Right renal pelvis (tissue), 4 donors: ENCODE measurements at regions not wholly inside any gene's neighbourhood (a gene's known extent, or its start where the extent isn't known, plus 50 kb on each side); places are given as distances from the start of the nearest gene placed in this dataset.

Experiments used
- DNase-seq, 4 donors: peaks; one replicate each; pipeline ENCODE4 v3.0.0-alpha.2; 2013; ENCODE audit warnings: low read depth in 4 of 4, low spot score in 3 of 4, missing footprints in 1 of 4

- DNase-seq, result no peak
These were observed 196.0 kb downstream of the DACT1 start for GRCh38 chr14:58833634-58834378.

- DNase-seq, result no peak
These were observed 198.7 kb downstream of the DACT1 start for GRCh38 chr14:58836303-58836974.

DNA sequence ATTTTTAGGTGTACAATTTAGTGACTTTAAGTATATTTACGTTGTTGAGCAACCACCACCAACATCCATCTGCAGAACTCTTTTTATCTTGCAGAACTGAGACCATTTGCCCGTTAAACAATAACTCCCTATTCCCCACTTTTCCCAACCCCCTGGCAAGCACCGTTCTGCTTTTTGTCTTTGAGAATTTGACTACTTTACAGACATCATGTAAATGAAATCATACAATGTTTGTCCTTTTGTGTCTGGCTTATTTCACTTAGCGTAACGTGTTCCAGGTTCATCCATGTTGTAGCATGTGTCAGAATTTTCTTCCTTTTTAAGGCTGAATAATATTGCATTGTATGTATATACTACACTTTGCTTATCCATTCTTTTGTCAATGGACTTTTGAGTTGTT, 201.5 kb downstream of the DACT1 start:
- no peak for DNase-seq

DNA sequence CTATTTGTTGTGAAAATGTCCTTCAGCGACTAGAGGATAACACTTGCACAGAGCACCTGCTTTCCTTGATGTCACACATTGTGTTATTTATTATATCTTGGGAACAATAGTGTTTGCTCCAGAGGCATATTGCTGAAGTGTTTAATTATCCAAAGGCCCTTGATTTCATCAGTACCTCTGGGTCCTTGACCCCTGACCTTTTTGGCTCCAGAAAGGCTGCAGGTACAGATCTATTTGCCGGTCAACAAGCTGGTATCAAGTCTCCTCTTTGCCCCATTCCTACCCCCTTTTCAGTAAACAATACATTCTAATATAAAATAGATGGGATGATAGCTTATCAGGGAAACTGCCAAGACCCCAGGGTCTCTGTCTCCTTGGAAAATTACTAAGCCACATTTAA, 206.8 kb downstream of the DACT1 start:
- DNase-seq, result no peak

DNA sequence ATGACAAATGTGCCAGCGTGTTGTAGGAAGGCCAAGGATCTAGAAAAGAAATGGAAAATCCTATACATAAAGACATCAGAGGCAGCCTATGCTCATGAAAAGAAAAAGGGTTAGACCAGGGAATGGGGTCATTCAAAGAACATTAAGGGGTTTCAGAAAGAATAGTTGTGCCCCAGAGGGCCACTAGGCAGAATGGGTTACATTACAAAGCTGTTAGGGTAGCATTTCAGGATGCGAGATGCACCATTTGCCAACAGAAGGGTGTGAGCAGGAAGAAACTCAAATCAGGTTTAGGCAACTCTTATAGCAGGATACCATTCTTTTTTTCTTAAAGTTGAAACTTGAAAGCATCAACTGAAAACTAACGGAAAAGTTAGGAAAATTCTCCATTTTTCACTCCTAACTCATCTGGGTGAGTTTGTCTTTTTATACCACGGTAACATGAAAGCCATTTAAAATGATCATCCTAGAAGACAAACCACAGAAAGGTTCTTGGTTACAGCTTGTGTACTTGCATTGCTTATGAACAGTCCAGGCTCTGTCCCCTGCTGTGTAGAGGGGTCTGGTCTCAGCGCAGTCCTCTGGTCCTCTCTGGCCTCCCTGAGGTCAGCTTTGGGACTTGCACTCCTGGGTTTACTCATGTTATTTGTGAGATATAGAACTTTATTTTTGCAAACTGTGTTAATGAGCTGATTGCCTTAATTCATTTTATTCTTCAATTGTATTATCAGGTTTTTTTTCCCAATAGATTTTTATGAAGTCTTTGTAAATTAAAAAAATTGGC, 209.1 kb downstream of the DACT1 start:
- DNase-seq, result no peak

- no peak for DNase-seq
These were observed 210.6 kb downstream of the DACT1 start for GRCh38 chr14:58848365-58848764.

DNA sequence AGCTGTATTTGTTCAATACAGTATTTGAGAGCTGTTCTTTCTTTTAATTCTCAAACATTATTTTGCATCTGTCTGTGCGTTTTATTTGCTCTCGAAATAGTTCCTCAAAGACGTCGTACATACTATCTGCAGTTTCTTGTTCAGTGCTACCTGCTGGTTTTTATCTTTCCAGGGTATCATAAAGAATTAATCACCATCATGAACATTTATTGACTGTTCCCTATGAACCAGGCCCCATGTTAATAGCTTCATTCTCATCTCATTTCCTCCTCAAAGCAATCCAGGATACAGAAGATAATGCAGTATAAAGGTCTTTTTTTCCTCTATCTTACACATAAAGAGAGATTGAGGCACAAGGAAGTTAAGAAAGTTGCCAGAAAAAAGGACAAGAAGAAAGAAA, 211.8 kb downstream of the DACT1 start:
- DNase-seq, result no peak

DNA sequence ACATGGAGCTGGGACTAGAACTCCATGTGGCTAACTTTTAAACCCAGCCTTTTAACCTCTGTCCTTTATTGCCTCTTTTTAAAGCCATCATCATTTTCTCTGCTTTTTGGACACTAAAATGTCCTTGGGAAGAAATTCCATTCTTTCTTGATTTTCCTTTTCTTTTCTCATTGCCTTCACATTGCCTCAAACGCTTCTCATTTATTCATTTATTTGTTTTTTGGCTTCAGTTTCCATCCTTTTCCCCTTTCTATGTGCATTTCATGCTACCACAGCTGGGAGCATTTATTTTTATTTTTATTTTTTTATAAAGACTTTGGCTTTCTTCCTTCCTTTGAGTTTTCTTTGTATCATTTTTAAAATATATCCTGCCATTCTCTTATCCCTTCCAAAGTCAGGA, 212.2 kb downstream of the DACT1 start:
- DNase-seq, result no peak

GRCh38 chr14:58861586-58861985, 223.8 kb downstream of the DACT1 start:
- no peak for DNase-seq

DNA sequence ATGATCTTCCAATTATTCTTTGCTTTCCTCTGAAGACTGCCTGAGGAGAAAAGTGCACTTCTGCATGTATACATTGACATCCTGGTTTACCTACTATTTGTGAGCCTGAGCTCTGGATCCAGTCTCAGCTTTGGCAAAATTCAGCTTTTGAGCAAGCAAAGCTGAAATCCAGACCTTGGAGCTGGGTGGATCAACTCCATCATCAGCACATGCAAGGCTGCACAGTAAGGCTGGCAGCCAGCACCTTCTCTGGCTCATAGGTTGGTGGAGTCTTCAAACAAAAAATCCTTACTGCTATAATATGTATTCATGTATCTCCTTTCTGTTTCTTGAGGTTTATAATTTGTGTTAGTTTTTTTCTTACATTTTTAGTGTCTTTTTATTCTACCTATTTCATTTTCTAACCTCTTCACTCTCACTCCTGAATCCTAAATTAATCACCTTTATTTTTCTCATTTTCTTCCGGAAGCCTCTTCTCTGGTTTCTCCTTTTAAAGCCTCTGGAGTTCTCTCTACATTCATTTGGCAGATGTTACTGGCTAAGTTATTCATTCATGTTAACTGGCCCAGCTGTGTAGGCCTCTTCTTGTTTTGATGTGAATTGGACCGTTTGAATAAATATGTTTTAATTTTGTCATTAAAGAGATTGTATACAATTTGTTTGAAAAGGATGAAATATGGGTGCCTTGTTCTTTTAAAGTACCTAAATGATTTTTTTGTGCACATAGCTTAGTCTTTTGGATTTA, 224.8 kb downstream of the DACT1 start:
- DNase-seq, result no peak

DNA sequence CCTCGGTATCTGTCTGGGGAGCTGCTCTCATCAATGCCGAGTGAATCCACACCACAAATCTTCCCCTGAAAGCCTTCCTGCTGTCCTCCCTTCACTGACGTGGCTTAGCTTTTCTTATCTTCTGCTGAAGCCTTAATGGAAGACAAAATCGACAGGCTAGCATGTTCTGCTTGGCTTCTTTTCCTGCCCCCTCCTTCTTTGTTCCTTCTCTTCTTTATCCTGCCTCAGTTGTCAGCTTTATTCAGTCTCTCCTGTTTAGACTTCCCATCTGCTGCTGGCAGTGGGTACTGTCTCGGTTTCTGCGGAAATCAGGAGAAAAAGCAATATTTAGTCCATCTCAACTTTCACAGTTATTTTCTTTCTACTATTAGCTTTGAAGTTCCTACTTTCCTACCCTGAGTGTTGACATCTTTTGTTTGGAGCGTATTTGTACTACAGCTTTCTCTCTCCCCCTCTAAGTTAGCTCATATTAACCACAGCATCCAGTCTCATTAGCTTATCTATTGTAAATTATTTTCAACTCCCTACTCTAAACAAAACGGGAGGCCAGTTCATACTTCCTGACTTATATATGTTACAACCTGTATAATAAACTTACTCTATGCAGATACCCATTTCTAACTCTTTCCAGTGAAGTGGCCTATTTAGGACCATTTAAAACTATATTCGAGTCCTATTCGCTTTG, 226.0 kb downstream of the DACT1 start:
- DNase-seq, result no peak

GRCh38 chr14:58864751-58865513, 227.2 kb downstream of the DACT1 start:
- DNase-seq, result peak; percentile 48 to 77 (median 71)

DNA sequence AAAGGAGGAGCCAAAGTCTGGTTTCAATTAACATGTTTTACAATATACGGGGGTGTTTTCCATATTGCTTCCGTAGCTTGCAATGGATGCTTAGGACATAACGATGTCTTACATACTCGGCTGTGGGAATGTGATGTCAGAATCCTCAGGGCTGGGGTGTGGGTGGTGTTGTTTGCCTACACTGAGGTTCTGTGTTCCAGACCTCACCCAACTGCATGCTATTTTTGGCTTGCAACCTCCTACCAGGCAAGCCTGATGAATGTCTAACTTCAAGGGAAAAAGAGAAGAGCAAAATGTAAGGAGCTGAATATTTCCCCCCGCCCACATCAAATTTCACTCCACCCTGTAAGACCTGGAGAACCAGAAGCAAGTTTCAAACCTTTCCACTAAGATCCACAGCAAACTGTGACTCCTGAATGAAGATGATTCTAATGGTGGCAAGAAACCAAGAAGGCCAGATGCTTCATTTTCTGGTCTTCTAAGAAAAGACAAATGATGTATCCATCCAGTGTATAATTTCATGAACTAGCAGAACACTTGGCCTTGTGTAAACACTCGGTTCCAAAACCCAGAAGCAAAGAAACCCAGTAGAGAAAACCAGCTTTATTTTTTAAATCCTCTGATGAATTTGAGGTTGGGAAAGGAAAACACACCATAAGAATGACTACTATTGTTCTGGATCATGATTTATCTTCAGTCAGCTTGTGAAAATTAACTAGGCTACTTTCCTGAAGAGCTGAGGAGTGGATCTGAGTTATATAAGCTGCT, 227.9 kb downstream of the DACT1 start:
- DNase-seq, result no peak

DNA sequence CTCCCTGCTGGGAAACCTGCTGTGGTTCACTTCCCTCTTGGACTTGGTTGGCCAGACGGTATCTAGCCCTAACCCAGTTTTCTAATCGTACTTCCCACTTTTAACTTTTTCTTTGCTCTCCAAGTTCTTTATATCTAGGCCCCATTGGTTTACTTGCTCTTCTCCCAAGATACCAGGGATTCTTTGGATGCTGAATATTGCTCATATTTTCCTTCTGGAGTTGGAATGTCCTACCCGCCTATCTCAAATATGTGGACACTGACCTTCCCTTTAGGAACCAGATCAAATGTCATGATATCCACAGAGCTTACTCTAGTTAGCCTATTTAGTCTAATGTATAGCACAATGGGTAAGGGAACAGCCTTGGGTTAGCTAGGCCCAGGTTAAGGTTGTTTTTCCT, 228.6 kb downstream of the DACT1 start:
- DNase-seq, result no peak

DNA sequence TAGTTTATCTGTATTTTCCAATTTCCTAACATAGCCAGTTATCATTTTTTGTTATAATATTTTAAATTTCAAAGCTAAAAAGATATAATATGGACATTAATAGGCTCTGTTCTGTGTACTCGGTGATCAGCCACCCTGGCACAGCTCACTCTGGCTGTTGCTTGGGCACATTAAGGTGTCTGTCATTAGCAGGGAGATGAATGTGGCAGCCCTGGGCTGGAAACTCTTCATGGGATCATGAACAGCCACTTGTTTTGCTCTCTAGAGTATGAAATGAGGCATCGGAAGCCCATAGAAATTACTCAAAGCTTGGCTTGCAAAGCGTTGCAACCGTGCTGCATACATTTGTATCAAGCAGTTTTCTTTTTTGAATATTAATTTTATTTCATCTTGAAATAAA, 233.2 kb downstream of the DACT1 start:
- no peak for DNase-seq

DNA sequence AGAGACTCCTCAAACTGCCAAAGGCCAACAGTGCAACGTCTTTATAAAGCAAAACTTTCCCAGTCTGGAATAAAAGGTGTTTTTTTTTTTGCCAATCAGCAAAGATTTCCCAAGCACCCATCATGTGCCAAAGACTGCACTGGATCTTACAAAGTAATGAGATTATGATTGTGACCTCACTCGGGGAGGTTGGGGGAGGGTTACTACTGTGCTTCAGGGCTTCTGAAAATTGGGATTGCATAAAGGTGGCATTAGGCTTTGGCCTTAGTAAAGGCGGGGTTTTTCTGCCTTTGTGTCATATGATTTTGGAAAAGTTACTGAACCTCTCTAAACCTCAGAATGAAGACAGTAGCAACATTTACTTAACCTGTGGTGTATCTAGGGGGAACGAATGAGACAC, 233.8 kb downstream of the DACT1 start:
- DNase-seq, result no peak

GRCh38 chr14:58872061-58872460, 234.3 kb downstream of the DACT1 start:
- no peak for DNase-seq

DNA sequence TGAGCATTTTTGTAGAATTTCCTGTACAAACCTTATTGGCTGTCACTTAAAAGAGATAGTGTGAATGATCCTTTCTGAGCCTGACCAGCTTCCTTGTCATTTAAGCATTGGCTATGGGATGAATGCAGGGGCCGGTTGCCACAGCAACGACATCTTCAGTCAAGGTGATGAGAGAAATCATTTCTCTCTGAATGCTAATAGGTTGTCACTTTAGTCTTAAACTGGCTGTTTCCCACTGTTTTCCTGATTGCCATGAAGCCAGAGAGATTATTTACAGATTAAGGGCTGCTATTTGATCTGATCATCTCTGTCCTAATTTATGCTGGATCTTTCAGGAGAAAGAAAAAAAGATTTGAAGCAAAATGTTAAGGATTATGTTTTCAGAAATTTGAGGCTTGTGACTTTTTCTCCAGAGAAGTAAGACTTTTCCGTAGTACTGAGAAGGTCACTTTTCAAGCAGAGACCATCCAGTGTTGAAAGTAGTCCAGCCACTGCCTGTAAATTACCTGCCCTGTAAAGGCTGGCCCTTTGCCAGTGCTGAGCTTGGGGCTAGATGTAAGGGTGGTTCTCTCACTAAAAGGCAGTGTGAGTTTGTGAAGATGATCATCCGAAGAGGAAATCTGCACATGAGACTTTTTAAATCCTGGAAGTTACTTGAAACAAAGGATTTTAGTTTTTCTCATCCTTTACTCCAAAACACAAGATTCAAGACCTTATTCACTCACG, 235.6 kb downstream of the DACT1 start:
- no peak for DNase-seq
